Small intestine (tissue), 7 donors: ENCODE measurements at regions not wholly inside any gene's neighbourhood (a gene's known extent, or its start where the extent isn't known, plus 50 kb on each side); places are given as distances from the start of the nearest gene placed in this dataset.

ENCODE experiments used
- DNase-seq, 2 donors: peaks; one replicate each; pipeline versions ENCODE4 v3.0.0 to v3.0.0-alpha.2; 2013
- FAIRE-seq: peaks from 2 replicates; lab custom pipeline; 2012; peaks lifted over from hg19 to GRCh38; lab: Jason Lieb, UNC
- H3K27ac ChIP-seq, 3 donors: one replicate each; pipeline ENCODE4 v1.5.1; 2013; ENCODE audit warnings: low read length in 2 of 3, mild to moderate bottlenecking in 2 of 3, control low read depth in 1 of 3, inconsistent platforms in 1 of 3, low read depth in 1 of 3, moderate library complexity in 1 of 3
- H3K27me3 ChIP-seq, 3 donors: one replicate each; pipeline ENCODE4 v1.6.1; 2013; ENCODE audit warnings: low read length in 3 of 3, inconsistent platforms in 1 of 3; ENCODE audit not compliant: control insufficient read depth in 3 of 3, insufficient read depth in 3 of 3
- H3K36me3 ChIP-seq, 3 donors: one replicate each; pipeline ENCODE4 v1.6.1; 2013; ENCODE audit warnings: low read length in 3 of 3, inconsistent platforms in 1 of 3, low read depth in 1 of 3, mild to moderate bottlenecking in 1 of 3, moderate library complexity in 1 of 3; ENCODE audit not compliant: control insufficient read depth in 3 of 3, insufficient read depth in 2 of 3
- H3K4me1 ChIP-seq, 3 donors: one replicate each; pipeline ENCODE4 v1.6.1; 2013; ENCODE audit warnings: low read length in 2 of 3, inconsistent platforms in 1 of 3, low read depth in 1 of 3, mild to moderate bottlenecking in 1 of 3, moderate library complexity in 1 of 3; ENCODE audit not compliant: control insufficient read depth in 3 of 3, insufficient read depth in 2 of 3
- H3K4me3 ChIP-seq, 3 donors: one replicate each; pipeline ENCODE4 v1.5.1; 2013; ENCODE audit warnings: low read length in 3 of 3, control low read depth in 1 of 3, inconsistent platforms in 1 of 3, low read depth in 1 of 3, mild to moderate bottlenecking in 1 of 3, moderate library complexity in 1 of 3
- H3K9me3 ChIP-seq, 2 donors: one replicate each; pipeline ENCODE4 v1.6.1; 2013; ENCODE audit warnings: low read depth in 1 of 2, low read length in 1 of 2; ENCODE audit not compliant: control insufficient read depth in 2 of 2, insufficient read depth in 1 of 2
- WGBS, 3 donors: extraction: QIAGEN DNeasy Blood & Tissue Kit; methylation state at CpG; one replicate each; pipeline ENCODE4 v1.1.7; 2013; 5-methylcytosine and 5-hydroxymethylcytosine counted together
- donor health status: healthy with polysubstance abuse.
- donor health status: control.
- donor health status: control.
- donor health status: Bipolar disorder and iron deficiency.
- donor health status: healthy.

GRCh38 chr4:67250131-67250896, 295.0 kb downstream of the CENPC start:
- H3K27ac ChIP-seq: no peak overlapping the region
- WGBS, 3 donors: 59 to 65% (median 59%) methylated on average over 4 of the region's 4 CpGs
- H3K27me3 ChIP-seq: no peaks in the 10 kb centered on the region
- no peaks in the 10 kb centered on the region for H3K36me3 ChIP-seq
- H3K4me1 ChIP-seq: no peaks in the 10 kb centered on the region
- no peak for FAIRE-seq
- H3K9me3 ChIP-seq: no peaks in the 10 kb centered on the region
- H3K4me3 ChIP-seq: no peak overlapping the region
- DNase-seq: no peak

- WGBS, 3 donors: 86 to 91% (median 87%) methylated on average over 2 of the region's 2 CpGs
- FAIRE-seq (no peak), DNase-seq (no peak)
- peaks cover 0 to 2% of the 10 kb centered on the region in 2 donors for H3K9me3 ChIP-seq
- no peak overlapping the region for H3K27ac ChIP-seq
- H3K4me1 ChIP-seq: no peaks in the 10 kb centered on the region
- H3K36me3 ChIP-seq: no peaks in the 10 kb centered on the region
- H3K4me3 ChIP-seq: no peak overlapping the region
- H3K27me3 ChIP-seq: no peaks in the 10 kb centered on the region
Observed at GRCh38 chr4:67236788-67237187, 308.5 kb downstream of the CENPC start.

- H3K36me3 ChIP-seq: no peaks in the 10 kb centered on the region
- H3K27ac ChIP-seq: no peak overlapping the region
- no peaks in the 10 kb centered on the region for H3K4me1 ChIP-seq
- no peak overlapping the region for H3K4me3 ChIP-seq
- H3K27me3 ChIP-seq: no peaks in the 10 kb centered on the region
- H3K9me3 ChIP-seq: peaks cover 0 to 2% of the 10 kb centered on the region in 2 donors
- no peak for FAIRE-seq
- DNase-seq: no peak
- 82 to 92% (median 86%) methylated on average over 3 of the region's 3 CpGs for WGBS, 3 donors
Observed at GRCh38 chr4:67236318-67236717, 309.0 kb downstream of the CENPC start.

DNA sequence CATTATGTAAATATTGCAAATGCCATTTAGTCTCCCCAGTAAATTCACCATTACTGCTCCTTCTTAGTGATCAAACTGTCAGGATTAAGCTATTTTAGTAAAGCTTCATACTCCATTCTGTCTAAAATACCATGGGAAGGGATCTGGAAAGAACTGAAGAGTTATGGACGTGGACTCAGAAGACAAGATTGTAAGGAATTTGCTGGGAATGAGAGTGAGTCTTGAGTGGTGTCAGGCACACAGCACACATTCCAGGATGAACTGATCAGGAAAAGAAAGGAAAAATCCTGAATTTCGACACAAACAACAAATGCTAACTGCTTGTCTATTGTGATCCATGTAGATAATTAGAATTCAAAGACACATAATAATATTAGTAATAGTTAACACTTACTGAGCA, 311.0 kb downstream of the CENPC start:
- Histone ChIP-seq H3K27me3 (no peaks in the 10 kb centered on the region), H3K36me3 (no peaks in the 10 kb centered on the region), H3K4me3 (no peak overlapping the region), H3K9me3 (no peaks in the 10 kb centered on the region), H3K4me1 (no peaks in the 10 kb centered on the region), H3K27ac (no peak overlapping the region)
- DNase-seq (no peak), FAIRE-seq (no peak)
- WGBS, 3 donors: 46 to 54% (median 46%) methylated on average over 2 of the region's 2 CpGs

DNA sequence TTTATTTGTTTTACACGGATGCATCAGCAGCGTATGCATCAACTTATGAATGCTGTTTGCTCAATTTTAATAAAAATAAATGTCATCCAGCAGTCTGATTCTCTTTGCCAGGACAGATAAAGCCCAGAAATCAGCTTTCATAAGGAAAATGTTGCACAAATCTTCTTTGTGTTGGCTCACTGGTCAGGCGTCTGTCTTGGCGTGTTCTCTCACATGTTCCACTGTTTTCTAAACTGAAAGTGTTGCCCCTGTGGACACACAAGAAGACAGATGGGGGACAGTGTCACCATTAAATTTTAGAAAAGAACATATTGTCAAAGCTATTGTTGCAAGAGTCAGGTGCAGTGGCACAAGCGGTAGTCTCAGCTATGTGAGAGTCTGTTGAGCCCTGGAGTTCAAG, 316.2 kb downstream of the CENPC start:
- no peaks in the 10 kb centered on the region for H3K36me3 ChIP-seq
- 86 to 96% (median 89%) methylated on average over 5 of the region's 5 CpGs for WGBS, 3 donors

DNA sequence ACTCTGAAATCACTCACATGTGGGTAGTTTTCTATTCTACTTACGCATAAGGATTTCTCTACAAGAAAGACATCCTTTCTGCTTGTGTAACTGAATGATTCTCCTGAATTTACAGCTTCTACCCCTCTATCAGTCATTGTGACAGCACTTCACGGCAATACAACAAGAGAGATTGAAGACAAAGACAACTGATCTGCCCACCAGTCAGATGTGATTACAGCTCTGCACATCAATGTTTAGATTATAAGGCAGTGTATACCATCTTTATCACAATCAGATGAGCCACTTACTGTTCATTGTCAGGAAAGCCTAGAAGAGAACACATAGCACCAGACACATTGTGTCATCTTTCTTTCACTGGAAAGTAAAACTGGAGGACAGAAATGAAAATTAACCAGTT, 324.4 kb downstream of the CENPC start:
- H3K36me3 ChIP-seq: no peaks in the 10 kb centered on the region
- no peaks in the 10 kb centered on the region for H3K9me3 ChIP-seq
- FAIRE-seq (no peak), DNase-seq (no peak)
- no peak overlapping the region for H3K4me3 ChIP-seq
- no peak overlapping the region for H3K27ac ChIP-seq
- WGBS, 3 donors: 57 to 65% (median 65%) methylated on average over 2 of the region's 2 CpGs
- H3K27me3 ChIP-seq: no peaks in the 10 kb centered on the region
- no peaks in the 10 kb centered on the region for H3K4me1 ChIP-seq

More for the DNA sequence above, 316.2 kb downstream of the CENPC start:
- Histone ChIP-seq H3K27ac (no peak overlapping the region), H3K4me1 (no peaks in the 10 kb centered on the region), H3K9me3 (no peaks in the 10 kb centered on the region), H3K4me3 (no peak overlapping the region), H3K27me3 (no peaks in the 10 kb centered on the region)
- FAIRE-seq (no peak), DNase-seq (no peak)

DNA sequence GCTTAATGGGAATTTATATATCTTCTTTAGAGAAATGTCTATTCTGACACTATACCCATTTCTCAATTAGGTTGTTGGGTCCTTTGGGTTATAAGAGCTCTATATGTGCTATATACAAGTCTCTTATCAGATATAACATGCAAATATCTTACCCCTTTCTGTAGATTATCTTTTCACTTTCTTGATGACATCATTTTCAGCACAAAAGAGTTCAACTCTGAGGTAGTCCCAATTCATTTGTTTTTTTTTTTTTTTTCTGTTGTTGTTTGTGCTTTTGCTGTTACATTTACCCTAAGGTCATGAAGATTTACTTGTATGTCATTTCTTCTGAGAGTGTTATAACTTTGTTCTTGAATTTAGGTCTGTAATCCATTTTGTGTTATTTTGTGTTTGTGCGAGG, 326.4 kb downstream of the CENPC start:
- Histone ChIP-seq H3K4me1 (no peaks in the 10 kb centered on the region), H3K27me3 (no peaks in the 10 kb centered on the region), H3K27ac (no peak overlapping the region), H3K9me3 (no peaks in the 10 kb centered on the region), H3K4me3 (no peak overlapping the region), H3K36me3 (no peaks in the 10 kb centered on the region)
- FAIRE-seq: no peak
- DNase-seq: no peak
- WGBS, 3 donors: 84 to 92% (median 89%) methylated on average over 1 of the region's 1 CpG

GRCh38 chr4:67207941-67208441, 337.3 kb downstream of the CENPC start:
- WGBS, 3 donors: 68 to 76% (median 71%) methylated on average over 5 of the region's 5 CpGs
- no peaks in the 10 kb centered on the region for H3K27me3 ChIP-seq
- no peaks in the 10 kb centered on the region for H3K4me1 ChIP-seq
- FAIRE-seq (no peak), DNase-seq (no peak)
- no peaks in the 10 kb centered on the region for H3K36me3 ChIP-seq
- no peaks in the 10 kb centered on the region for H3K9me3 ChIP-seq
- no peak overlapping the region for H3K4me3 ChIP-seq
- H3K27ac ChIP-seq: no peak overlapping the region

GRCh38 chr4:67204441-67204840, 340.9 kb downstream of the CENPC start:
- FAIRE-seq: no peak
- H3K4me1 ChIP-seq: no peaks in the 10 kb centered on the region

More at GRCh38 chr4:67204441-67204840, 340.9 kb downstream of the CENPC start:
- DNase-seq: no peak
- no peaks in the 10 kb centered on the region for H3K9me3 ChIP-seq
- no peaks in the 10 kb centered on the region for H3K36me3 ChIP-seq
- H3K27me3 ChIP-seq: no peaks in the 10 kb centered on the region
- H3K27ac ChIP-seq: no peak overlapping the region
- H3K4me3 ChIP-seq: no peak overlapping the region
